ENCODE measurements at regions not wholly inside any gene's neighbourhood (a gene's known extent, or its start where the extent isn't known, plus 50 kb on each side); places are given as distances from the start of the nearest gene placed in this dataset.

DNA sequence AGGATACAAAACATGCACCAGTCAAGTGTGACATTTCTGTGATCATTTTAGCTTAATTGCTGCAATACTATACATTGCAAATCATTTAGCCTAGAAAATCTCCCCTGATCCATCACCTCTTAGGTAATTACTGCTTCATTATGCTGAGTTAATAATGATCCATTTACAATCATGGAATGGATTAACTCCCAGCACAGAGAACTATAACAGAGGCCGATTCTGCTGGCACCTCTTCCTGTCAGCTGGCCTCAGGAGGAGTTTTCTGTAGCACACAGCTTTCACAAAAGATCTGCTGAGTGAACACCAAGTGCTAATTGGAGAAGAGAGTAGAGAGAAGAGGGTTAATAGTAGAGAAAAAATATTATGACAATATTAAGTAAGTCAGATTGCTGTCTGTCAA is 591.8 kb upstream of the KIRREL3 start:
- no peak overlapping the region for H3K4me3 ChIP-seq (ENCODE audit: low read depth in 1 of 2, low read length in 2 of 2)
- no peaks in the 10 kb centered on the region for H3K4me1 ChIP-seq (ENCODE audit: control insufficient read depth in 1 of 2, insufficient read depth in 2 of 2, low read length in 2 of 2)

DNA sequence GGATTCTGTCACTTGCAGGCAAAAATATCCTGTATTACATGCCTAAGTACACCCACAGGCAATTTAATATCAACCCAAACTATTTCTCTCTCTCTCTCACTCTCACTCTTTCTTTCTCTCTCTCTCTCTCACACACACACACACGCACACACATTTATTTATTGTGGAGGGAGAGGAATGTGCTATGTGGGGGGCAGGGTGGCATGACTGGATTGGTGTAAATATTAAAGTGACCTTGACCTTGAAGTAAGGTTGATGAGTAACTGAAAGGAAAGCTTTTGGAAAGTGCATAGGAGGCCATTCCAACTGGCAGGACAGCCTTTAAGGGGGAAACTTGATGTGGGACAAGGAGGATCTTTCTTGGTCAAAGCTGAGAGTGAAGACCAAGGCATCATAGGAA is 589.7 kb upstream of the KIRREL3 start:
- H3K36me3 ChIP-seq (ENCODE audit: control insufficient read depth in 1 of 2, insufficient read depth in 2 of 2, low read length in 2 of 2) = no peaks in the 10 kb centered on the region
- H3K4me3 ChIP-seq (ENCODE audit: low read depth in 1 of 2, low read length in 2 of 2) = no peak overlapping the region
- H3K27me3 ChIP-seq (ENCODE audit: low read depth, low read length) = no peaks in the 10 kb centered on the region
- no peak overlapping the region for H3K27ac ChIP-seq (ENCODE audit: low read length)
- no peaks in the 10 kb centered on the region for H3K9me3 ChIP-seq (ENCODE audit: control insufficient read depth in 1 of 2, low read length in 2 of 2)
- H3K4me1 ChIP-seq (ENCODE audit: control insufficient read depth in 1 of 2, insufficient read depth in 2 of 2, low read length in 2 of 2) = no peaks in the 10 kb centered on the region

More for the DNA sequence above, 591.8 kb upstream of the KIRREL3 start:
- no peaks in the 10 kb centered on the region for H3K36me3 ChIP-seq (ENCODE audit: control insufficient read depth in 1 of 2, insufficient read depth in 2 of 2, low read length in 2 of 2)
- H3K9me3 ChIP-seq (ENCODE audit: control insufficient read depth in 1 of 2, low read length in 2 of 2) = no peaks in the 10 kb centered on the region
- no peaks in the 10 kb centered on the region for H3K27me3 ChIP-seq (ENCODE audit: low read depth, low read length)
- no peak overlapping the region for H3K27ac ChIP-seq (ENCODE audit: low read length)

DNA sequence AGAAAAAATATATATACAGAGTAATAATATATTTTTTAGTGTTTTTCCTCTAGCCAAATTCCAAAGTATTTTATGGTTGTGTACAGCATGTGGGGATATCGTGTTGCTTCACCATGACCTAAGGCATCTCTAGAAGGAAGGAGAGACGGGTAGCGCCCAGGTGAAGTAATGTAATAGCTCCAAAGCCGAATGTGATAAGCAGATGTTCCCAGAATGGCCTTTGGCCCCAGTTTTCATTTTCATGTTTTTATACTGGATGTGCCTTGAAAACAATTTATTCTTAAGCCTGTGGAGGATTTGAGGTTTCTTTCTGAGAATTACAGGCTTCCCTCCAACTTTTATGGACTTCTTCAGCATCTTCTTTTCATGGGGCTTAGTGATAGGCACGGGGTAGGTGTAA is 587.9 kb upstream of the KIRREL3 start:
- Histone ChIP-seq H3K4me3 (ENCODE audit: low read depth in 1 of 2, low read length in 2 of 2) (no peak overlapping the region), H3K4me1 (ENCODE audit: control insufficient read depth in 1 of 2, insufficient read depth in 2 of 2, low read length in 2 of 2) (no peaks in the 10 kb centered on the region), H3K9me3 (ENCODE audit: control insufficient read depth in 1 of 2, low read length in 2 of 2) (no peaks in the 10 kb centered on the region), H3K36me3 (ENCODE audit: control insufficient read depth in 1 of 2, insufficient read depth in 2 of 2, low read length in 2 of 2) (no peaks in the 10 kb centered on the region), H3K27ac (ENCODE audit: low read length) (no peak overlapping the region), H3K27me3 (ENCODE audit: low read depth, low read length) (no peaks in the 10 kb centered on the region)

DNA sequence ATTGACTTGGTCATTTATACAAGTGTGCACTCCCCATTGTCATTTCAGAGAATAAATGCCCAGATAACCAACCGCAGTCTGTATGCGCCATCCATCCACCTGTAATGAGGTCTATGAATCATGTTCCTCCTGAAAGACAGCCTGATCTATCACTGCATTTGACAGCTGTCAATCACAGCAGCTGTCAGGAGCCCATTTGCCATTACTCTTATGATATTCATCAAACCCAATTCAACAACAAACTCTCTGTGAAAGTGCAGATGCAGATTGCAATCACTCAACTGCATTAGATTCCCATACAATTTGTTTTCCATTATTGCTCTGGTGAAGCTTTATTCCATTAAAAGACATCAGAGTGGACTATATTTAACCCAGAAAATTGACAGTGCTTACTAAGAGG is 586.9 kb upstream of the KIRREL3 start:
- Histone ChIP-seq H3K36me3 (ENCODE audit: control insufficient read depth in 1 of 2, insufficient read depth in 2 of 2, low read length in 2 of 2) (no peaks in the 10 kb centered on the region), H3K4me1 (ENCODE audit: control insufficient read depth in 1 of 2, insufficient read depth in 2 of 2, low read length in 2 of 2) (no peaks in the 10 kb centered on the region), H3K4me3 (ENCODE audit: low read depth in 1 of 2, low read length in 2 of 2) (no peak overlapping the region), H3K9me3 (ENCODE audit: control insufficient read depth in 1 of 2, low read length in 2 of 2) (no peaks in the 10 kb centered on the region), H3K27ac (ENCODE audit: low read length) (no peak overlapping the region), H3K27me3 (ENCODE audit: low read depth, low read length) (no peaks in the 10 kb centered on the region)

DNA sequence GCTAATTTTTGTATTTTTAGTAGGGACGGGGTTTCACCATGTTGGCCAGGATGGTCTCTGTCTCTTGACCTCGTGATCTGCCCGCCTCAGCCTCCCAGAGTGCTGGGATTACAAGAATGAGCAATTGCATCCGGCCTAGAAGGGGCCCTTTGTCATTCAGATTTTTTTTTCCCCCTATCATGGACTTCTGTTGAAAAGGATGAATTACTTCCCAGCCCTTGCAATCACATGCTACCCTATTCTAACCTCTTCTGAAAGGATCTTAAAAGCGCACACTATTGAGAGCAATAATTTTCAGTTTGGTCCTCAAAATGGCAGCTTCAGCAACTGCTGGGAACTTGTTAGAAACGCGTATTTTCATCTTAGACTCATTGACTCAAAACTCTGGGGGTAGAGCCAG is 575.6 kb upstream of the KIRREL3 start:
- Histone ChIP-seq H3K27ac (ENCODE audit: low read length) (no peak overlapping the region), H3K9me3 (ENCODE audit: control insufficient read depth in 1 of 2, low read length in 2 of 2) (no peaks in the 10 kb centered on the region), H3K36me3 (ENCODE audit: control insufficient read depth in 1 of 2, insufficient read depth in 2 of 2, low read length in 2 of 2) (no peaks in the 10 kb centered on the region), H3K27me3 (ENCODE audit: low read depth, low read length) (no peaks in the 10 kb centered on the region), H3K4me1 (ENCODE audit: control insufficient read depth in 1 of 2, insufficient read depth in 2 of 2, low read length in 2 of 2) (no peaks in the 10 kb centered on the region), H3K4me3 (ENCODE audit: low read depth in 1 of 2, low read length in 2 of 2) (no peak overlapping the region)

DNA sequence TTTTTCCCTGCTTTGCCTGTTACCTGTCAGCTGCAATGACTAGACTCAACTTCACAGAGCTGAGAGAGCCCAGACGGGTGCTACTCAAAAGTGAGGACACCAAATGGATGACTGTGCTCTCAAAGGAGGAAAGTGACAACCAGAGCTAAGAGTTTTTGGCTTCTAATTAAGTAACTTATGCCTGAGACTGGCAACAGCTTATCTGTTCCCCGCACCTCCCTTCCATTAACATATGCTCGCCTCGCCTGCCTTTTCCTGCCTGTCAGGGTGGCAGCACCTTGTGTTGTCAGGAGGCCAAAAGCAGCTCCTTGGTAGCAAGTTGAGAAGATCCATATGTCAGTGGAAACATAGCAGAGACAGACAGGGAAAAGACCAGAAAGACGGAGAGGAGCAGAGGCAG is 573.9 kb upstream of the KIRREL3 start:
- H3K27ac ChIP-seq (ENCODE audit: low read length) = no peak overlapping the region
- H3K36me3 ChIP-seq (ENCODE audit: control insufficient read depth in 1 of 2, insufficient read depth in 2 of 2, low read length in 2 of 2) = no peaks in the 10 kb centered on the region
- no peaks in the 10 kb centered on the region for H3K27me3 ChIP-seq (ENCODE audit: low read depth, low read length)
- H3K9me3 ChIP-seq (ENCODE audit: control insufficient read depth in 1 of 2, low read length in 2 of 2) = no peaks in the 10 kb centered on the region
- no peaks in the 10 kb centered on the region for H3K4me1 ChIP-seq (ENCODE audit: control insufficient read depth in 1 of 2, insufficient read depth in 2 of 2, low read length in 2 of 2)
- H3K4me3 ChIP-seq (ENCODE audit: low read depth in 1 of 2, low read length in 2 of 2) = no peak overlapping the region

DNA sequence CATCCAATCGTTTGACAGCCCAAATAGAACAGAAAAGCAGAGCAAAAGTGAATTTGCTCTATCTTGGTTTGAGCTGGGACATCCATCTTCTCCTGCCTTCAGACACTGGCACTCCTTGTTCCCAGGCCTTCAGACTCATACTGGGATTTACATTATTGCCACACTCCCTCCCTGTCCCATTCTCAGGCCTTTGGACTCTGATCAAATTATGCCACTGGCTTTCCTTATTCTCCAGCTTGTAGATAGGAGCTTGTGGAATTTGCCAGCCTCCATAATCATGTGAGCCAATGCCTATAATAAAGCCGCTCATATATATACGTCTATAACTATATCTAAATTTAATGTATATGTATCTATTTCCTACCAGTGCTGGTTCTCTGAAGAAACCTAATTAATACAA is 568.3 kb upstream of the KIRREL3 start:
- no peaks in the 10 kb centered on the region for H3K4me1 ChIP-seq (ENCODE audit: control insufficient read depth in 1 of 2, insufficient read depth in 2 of 2, low read length in 2 of 2)
- no peaks in the 10 kb centered on the region for H3K27me3 ChIP-seq (ENCODE audit: low read depth, low read length)
- H3K27ac ChIP-seq (ENCODE audit: low read length) = no peak overlapping the region
- no peaks in the 10 kb centered on the region for H3K36me3 ChIP-seq (ENCODE audit: control insufficient read depth in 1 of 2, insufficient read depth in 2 of 2, low read length in 2 of 2)
- H3K9me3 ChIP-seq (ENCODE audit: control insufficient read depth in 1 of 2, low read length in 2 of 2) = no peaks in the 10 kb centered on the region
- no peak overlapping the region for H3K4me3 ChIP-seq (ENCODE audit: low read depth in 1 of 2, low read length in 2 of 2)

DNA sequence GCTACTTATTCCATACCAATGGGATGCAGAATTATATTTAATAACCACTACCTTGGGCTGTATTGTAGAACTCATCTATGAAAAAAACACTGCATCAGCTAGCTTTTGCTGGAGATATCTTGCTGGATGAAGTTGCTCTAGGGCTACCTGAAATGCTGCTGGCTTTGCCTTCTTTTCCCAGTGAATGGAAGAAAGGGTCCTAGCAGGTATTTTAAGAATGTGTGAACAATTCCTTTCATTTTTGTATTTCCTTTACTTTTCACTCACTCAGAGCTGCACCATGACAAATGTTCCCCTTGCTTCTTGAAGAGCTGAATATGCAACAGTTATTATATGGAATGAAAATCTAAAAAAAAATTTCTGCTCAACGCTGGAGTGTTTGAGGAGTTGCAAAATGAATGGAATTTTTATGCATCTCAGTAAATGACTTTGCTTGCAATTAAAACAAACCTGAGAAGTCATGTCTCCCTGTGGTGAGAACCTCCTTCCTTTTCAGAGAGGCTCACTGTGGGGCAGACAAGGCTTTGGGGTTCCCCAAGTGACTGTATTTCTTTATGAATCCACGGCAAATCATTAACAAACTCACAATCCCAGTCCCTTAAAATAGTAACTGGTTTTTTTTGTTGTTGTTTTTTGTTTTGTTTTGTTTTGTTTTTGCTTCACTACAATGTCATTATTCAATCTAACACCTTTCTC is 566.8 kb upstream of the KIRREL3 start:
- Histone ChIP-seq H3K36me3 (ENCODE audit: control insufficient read depth in 1 of 2, insufficient read depth in 2 of 2, low read length in 2 of 2) (no peaks in the 10 kb centered on the region), H3K27ac (ENCODE audit: low read length) (no peak overlapping the region), H3K4me1 (ENCODE audit: control insufficient read depth in 1 of 2, insufficient read depth in 2 of 2, low read length in 2 of 2) (no peaks in the 10 kb centered on the region), H3K27me3 (ENCODE audit: low read depth, low read length) (no peaks in the 10 kb centered on the region), H3K4me3 (ENCODE audit: low read depth in 1 of 2, low read length in 2 of 2) (no peak overlapping the region), H3K9me3 (ENCODE audit: control insufficient read depth in 1 of 2, low read length in 2 of 2) (no peaks in the 10 kb centered on the region)

DNA sequence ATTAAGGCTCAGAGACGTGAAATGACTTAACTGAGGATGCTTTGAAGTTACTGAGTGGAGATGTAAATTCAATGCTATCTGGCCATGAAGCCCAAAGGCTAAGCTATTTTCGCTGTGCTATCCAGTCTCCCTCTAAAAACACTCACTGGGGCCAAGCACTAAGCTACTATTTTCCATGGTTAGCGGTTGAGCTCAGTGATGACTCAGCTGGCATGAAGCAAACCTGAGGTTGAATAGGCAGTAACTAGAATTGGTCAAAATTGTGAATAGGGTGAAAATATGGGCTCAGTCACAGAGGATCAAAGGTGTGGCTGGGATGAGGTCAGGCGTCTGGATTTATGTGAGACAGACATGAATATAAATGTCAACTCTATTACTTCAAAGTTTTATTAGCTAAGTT is 564.2 kb upstream of the KIRREL3 start:
- Histone ChIP-seq H3K27ac (ENCODE audit: low read length) (no peak overlapping the region), H3K4me1 (ENCODE audit: control insufficient read depth in 1 of 2, insufficient read depth in 2 of 2, low read length in 2 of 2) (no peaks in the 10 kb centered on the region), H3K9me3 (ENCODE audit: control insufficient read depth in 1 of 2, low read length in 2 of 2) (no peaks in the 10 kb centered on the region), H3K27me3 (ENCODE audit: low read depth, low read length) (no peaks in the 10 kb centered on the region), H3K36me3 (ENCODE audit: control insufficient read depth in 1 of 2, insufficient read depth in 2 of 2, low read length in 2 of 2) (no peaks in the 10 kb centered on the region), H3K4me3 (ENCODE audit: low read depth in 1 of 2, low read length in 2 of 2) (no peak overlapping the region)

DNA sequence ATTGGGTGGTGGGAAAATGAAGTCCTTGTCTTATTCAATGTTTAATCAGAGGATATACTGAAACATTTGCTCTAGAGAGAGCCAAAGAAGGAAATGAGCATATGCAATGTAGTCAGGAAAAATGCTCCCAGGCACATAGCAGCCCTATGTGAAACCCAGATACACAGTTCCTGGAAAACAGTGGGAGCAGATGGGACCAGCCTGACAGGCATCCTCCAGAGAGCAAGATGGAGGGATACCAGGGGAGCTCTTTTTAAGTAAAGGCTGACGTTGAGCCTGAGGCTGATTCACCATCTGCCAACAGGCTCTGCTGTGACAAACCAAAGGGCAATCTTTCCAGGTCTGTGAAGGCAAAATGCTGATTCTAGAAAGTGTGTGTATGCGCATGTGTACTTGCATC is 559.4 kb upstream of the KIRREL3 start:
- Histone ChIP-seq H3K27ac (ENCODE audit: low read length) (no peak overlapping the region), H3K27me3 (ENCODE audit: low read depth, low read length) (no peaks in the 10 kb centered on the region), H3K36me3 (ENCODE audit: control insufficient read depth in 1 of 2, insufficient read depth in 2 of 2, low read length in 2 of 2) (no peaks in the 10 kb centered on the region), H3K9me3 (ENCODE audit: control insufficient read depth in 1 of 2, low read length in 2 of 2) (no peaks in the 10 kb centered on the region), H3K4me1 (ENCODE audit: control insufficient read depth in 1 of 2, insufficient read depth in 2 of 2, low read length in 2 of 2) (no peaks in the 10 kb centered on the region), H3K4me3 (ENCODE audit: low read depth in 1 of 2, low read length in 2 of 2) (no peak overlapping the region)

DNA sequence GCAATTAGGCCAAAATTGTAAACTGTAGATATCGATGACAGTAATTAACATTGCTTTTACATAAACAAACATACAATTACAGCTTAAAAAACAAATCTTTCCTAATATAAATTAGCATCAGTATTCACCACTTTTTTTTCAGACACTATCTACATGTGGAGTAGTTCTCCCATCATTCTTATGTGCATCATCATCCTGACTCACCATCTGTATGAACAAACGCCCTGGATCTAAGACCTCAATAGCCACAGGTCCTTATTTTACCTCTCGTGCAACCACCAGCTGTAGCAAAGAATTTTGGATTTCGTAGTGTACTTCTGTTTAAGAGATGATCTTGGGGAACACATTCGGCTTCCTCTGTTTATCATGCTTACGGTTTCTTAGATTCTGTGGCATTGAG is 551.9 kb upstream of the KIRREL3 start:
- Histone ChIP-seq H3K4me1 (ENCODE audit: control insufficient read depth in 1 of 2, insufficient read depth in 2 of 2, low read length in 2 of 2) (no peaks in the 10 kb centered on the region), H3K36me3 (ENCODE audit: control insufficient read depth in 1 of 2, insufficient read depth in 2 of 2, low read length in 2 of 2) (no peaks in the 10 kb centered on the region), H3K27ac (ENCODE audit: low read length) (no peak overlapping the region), H3K27me3 (ENCODE audit: low read depth, low read length) (no peaks in the 10 kb centered on the region), H3K9me3 (ENCODE audit: control insufficient read depth in 1 of 2, low read length in 2 of 2) (no peaks in the 10 kb centered on the region), H3K4me3 (ENCODE audit: low read depth in 1 of 2, low read length in 2 of 2) (no peak overlapping the region)

DNA sequence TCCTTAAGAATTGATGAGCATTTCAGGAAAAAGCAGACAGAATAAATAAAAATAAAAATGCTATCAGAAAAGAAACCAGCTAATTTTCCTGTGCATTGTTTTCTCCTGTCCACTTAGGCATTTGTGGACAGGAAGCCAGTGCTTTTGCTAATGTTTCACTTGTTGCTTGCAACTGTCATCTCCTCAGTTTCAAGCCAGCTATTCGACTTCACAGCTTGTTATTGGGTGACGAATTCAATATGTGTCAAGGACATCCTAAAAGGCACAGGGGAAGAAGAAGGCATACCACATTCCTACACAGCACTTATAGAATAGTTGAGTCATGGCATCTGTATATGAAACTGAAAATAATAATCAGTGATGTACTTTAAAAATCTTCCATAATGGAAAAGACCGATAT is 530.6 kb upstream of the KIRREL3 start:
- H3K27ac ChIP-seq (ENCODE audit: low read length) = no peak overlapping the region
- no peaks in the 10 kb centered on the region for H3K4me1 ChIP-seq (ENCODE audit: control insufficient read depth in 1 of 2, insufficient read depth in 2 of 2, low read length in 2 of 2)
- H3K27me3 ChIP-seq (ENCODE audit: low read depth, low read length) = no peaks in the 10 kb centered on the region
- no peaks in the 10 kb centered on the region for H3K9me3 ChIP-seq (ENCODE audit: control insufficient read depth in 1 of 2, low read length in 2 of 2)
- H3K36me3 ChIP-seq (ENCODE audit: control insufficient read depth in 1 of 2, insufficient read depth in 2 of 2, low read length in 2 of 2) = no peaks in the 10 kb centered on the region
- no peak overlapping the region for H3K4me3 ChIP-seq (ENCODE audit: low read depth in 1 of 2, low read length in 2 of 2)
